Gastrocnemius medialis (tissue), 4 donors: ENCODE measurements at regions not wholly inside any gene's neighbourhood (a gene's known extent, or its start where the extent isn't known, plus 50 kb on each side); places are given as distances from the start of the nearest gene placed in this dataset.

Experiments used
- POLR2A ChIP-seq, 2 donors: fragments of 450-650 bp; IDR thresholded peaks; one replicate each; pipeline ENCODE4 v1.6.1; 2017; ENCODE audit warnings: antibody characterized with exemption in 2 of 2, mild to moderate bottlenecking in 2 of 2, moderate library complexity in 2 of 2
- TF ChIP-seq, protein P1 (sequence below), 5 experiments: fragments of 450-650 bp in 3 of 5; fragments of 200-600 bp in 2 of 5; sonication (generic) in 2 of 5; IDR thresholded peaks in 4 of 5; conservative IDR thresholded peaks in 1 of 5; 1 replicate in 4 of 5; 2 replicates in 1 of 5; pipeline ENCODE4 v1.5.1; 2016 to 2019; ENCODE audit warnings: antibody characterized with exemption in 5 of 5, mild to moderate bottlenecking in 3 of 5, moderate library complexity in 3 of 5

DNA sequence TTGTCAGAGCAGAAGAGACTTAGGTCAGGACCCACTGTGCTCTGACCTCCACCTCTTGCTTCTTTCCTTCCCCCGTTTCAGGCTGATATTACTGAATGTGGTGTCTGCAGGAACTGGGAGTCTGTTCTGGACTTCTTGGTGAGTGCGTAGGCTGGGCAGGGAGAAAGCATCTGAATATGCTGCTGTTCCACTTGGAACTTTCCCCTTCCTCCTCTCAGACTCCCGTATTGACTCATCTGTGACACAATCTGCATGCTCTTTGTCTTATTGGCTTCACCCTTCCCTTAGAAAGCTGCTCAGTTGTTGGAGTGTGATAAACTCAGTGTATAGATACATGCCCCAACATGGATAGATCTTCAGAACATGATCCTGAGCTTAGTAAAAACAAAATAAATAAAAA is 137.6 kb upstream of the HABP2 start:
- TF ChIP-seq POLR2A (IDR thresholded peaks at IDR 0.05), result no peak
- TF ChIP-seq, protein P1, sequence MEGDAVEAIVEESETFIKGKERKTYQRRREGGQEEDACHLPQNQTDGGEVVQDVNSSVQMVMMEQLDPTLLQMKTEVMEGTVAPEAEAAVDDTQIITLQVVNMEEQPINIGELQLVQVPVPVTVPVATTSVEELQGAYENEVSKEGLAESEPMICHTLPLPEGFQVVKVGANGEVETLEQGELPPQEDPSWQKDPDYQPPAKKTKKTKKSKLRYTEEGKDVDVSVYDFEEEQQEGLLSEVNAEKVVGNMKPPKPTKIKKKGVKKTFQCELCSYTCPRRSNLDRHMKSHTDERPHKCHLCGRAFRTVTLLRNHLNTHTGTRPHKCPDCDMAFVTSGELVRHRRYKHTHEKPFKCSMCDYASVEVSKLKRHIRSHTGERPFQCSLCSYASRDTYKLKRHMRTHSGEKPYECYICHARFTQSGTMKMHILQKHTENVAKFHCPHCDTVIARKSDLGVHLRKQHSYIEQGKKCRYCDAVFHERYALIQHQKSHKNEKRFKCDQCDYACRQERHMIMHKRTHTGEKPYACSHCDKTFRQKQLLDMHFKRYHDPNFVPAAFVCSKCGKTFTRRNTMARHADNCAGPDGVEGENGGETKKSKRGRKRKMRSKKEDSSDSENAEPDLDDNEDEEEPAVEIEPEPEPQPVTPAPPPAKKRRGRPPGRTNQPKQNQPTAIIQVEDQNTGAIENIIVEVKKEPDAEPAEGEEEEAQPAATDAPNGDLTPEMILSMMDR (IDR thresholded peaks at IDR 0.05 in 4 of 5, conservative IDR thresholded peaks at IDR 0.05 in 1 of 5), result no peak
